SK-N-SH (cell line): ENCODE measurements at regions not wholly inside any gene's neighbourhood (a gene's known extent, or its start where the extent isn't known, plus 50 kb on each side); places are given as distances from the start of the nearest gene placed in this dataset.
A peak's percentile ranks its signal among the peaks of the same experiment; 100 is the strongest.

Experiments used
- CTCF ChIA-PET: fragments of 300-600, 350-600 bp; formaldehyde crosslinking; extraction: SDS; loops from one replicate; lab custom pipeline; 2021; lab: Yijun Ruan, JAX
- POLR2A ChIA-PET: fragments of 350-600 bp; sonication (Branson Sonifier 250); formaldehyde crosslinking; extraction: SDS; loops from one replicate; lab custom pipeline; 2020; ENCODE audit warnings: antibody characterized with exemption, inconsistent platforms; lab: Yijun Ruan, JAX
- DNase-seq: peaks from one replicate; pipeline ENCODE4 v3.0.0; 2012
- H2AFZ ChIP-seq: fragments of 200-600 bp; sonication (generic); 2 replicates; pipeline ENCODE4 v1.8.1; 2016; ENCODE audit warnings: antibody characterized with exemption, mild to moderate bottlenecking, low read depth
- H3F3A ChIP-seq: fragments of 200-600 bp; sonication (generic); replicated peaks from 2 replicates; pipeline ENCODE3; 2016; ENCODE audit warnings: antibody characterized with exemption, mild to moderate bottlenecking; ENCODE audit not compliant: insufficient read depth
- H3K27ac ChIP-seq, 2 experiments: fragments of 200-500 bp in 1 of 2; fragments of 200-600 bp in 1 of 2; sonication (Bioruptor generic) in 1 of 2; sonication (generic), shearing (Covaris generic) in 1 of 2; 2 replicates each; pipeline versions ENCODE4 v1.5.1 to v1.6.1; 2014 to 2016; ENCODE audit warnings: low read depth in 2 of 2, inconsistent platforms in 1 of 2, low read length in 1 of 2, mild to moderate bottlenecking in 1 of 2, mixed read lengths in 1 of 2
- H3K27me3 ChIP-seq: fragments of 200-600 bp; sonication (generic), shearing (Covaris generic); 2 replicates; pipeline ENCODE4 v1.6.1; 2016; ENCODE audit warnings: mixed run types; ENCODE audit not compliant: insufficient read depth
- H3K36me3 ChIP-seq, 2 experiments: fragments of 200-500 bp in 1 of 2; fragments of 200-600 bp in 1 of 2; sonication (Bioruptor generic) in 1 of 2; sonication (generic) in 1 of 2; replicated peaks in 1 of 2; 2 replicates each; pipeline versions ENCODE3 to v1.5.1; 2014 to 2016; ENCODE audit warnings: low read length in 1 of 2, mild to moderate bottlenecking in 1 of 2; ENCODE audit not compliant: insufficient read depth in 2 of 2, control insufficient read depth in 1 of 2
- H3K4me1 ChIP-seq, 2 experiments: fragments of 200-500 bp in 1 of 2; fragments of 200-600 bp in 1 of 2; sonication (Bioruptor generic) in 1 of 2; sonication (generic), shearing (Covaris generic) in 1 of 2; 2 replicates each; pipeline versions ENCODE4 v1.5.1 to v1.6.1; 2014 to 2016; ENCODE audit warnings: low read depth in 1 of 2, low read length in 1 of 2, mixed run types in 1 of 2; ENCODE audit not compliant: insufficient read depth in 2 of 2, control insufficient read depth in 1 of 2
- H3K4me2 ChIP-seq: fragments of 200-600 bp; sonication (generic), shearing (Covaris generic); 2 replicates; pipeline ENCODE4 v1.6.1; 2017; ENCODE audit warnings: mixed run types
- H3K4me3 ChIP-seq, 2 experiments: fragments of 200-500 bp in 1 of 2; fragments of 200-600 bp in 1 of 2; sonication (Bioruptor generic) in 1 of 2; sonication (generic), shearing (Covaris generic) in 1 of 2; 2 replicates each; pipeline versions ENCODE4 v1.5.1 to v1.8.1; 2014 to 2016; ENCODE audit warnings: low read depth in 2 of 2, inconsistent platforms in 1 of 2, low read length in 1 of 2, mild to moderate bottlenecking in 1 of 2, mixed read lengths in 1 of 2, moderate library complexity in 1 of 2
- H3K79me2 ChIP-seq: fragments of 200-600 bp; sonication (generic); 2 replicates; pipeline ENCODE4 v1.8.1; 2017; ENCODE audit warnings: mild to moderate bottlenecking; ENCODE audit not compliant: insufficient read depth
- H3K9ac ChIP-seq: fragments of 200-600 bp; sonication (generic); 2 replicates; pipeline ENCODE4 v1.6.1; 2017; ENCODE audit warnings: mixed run types
- H3K9me2 ChIP-seq: fragments of 200-600 bp; sonication (generic); 2 replicates; pipeline ENCODE4 v1.6.1; 2017; ENCODE audit warnings: mixed run types
- H3K9me3 ChIP-seq: fragments of 200-600 bp; sonication (generic); 2 replicates; pipeline ENCODE4 v1.6.1; 2017; ENCODE audit warnings: mixed run types, mild to moderate bottlenecking, moderate library complexity
- H4K20me1 ChIP-seq: fragments of 200-600 bp; sonication (generic); 2 replicates; pipeline ENCODE4 v1.6.1; 2017; ENCODE audit warnings: mild to moderate bottlenecking, mixed run types; ENCODE audit not compliant: insufficient read depth
- CTCF ChIP-seq: fragments of 200-600 bp; sonication (generic); IDR thresholded peaks from 2 replicates; pipeline ENCODE4 v1.6.1; 2017; ENCODE audit warnings: antibody characterized with exemption, mild to moderate bottlenecking, moderate library complexity
- GATA2 ChIP-seq: sonication (generic); formaldehyde crosslinking; IDR thresholded peaks from 2 replicates; pipeline ENCODE4 v1.5.0; 2020; ENCODE audit warnings: mild to moderate bottlenecking, missing genetic modification reagents
- IRF3 ChIP-seq: fragments of 150-350 bp; IDR thresholded peaks from 2 replicates; pipeline ENCODE4 v1.6.1; 2016; ENCODE audit warnings: mild to moderate bottlenecking, low read depth, low read length
- MEF2A ChIP-seq: IDR thresholded peaks from 2 replicates; pipeline ENCODE4 v1.4.0; 2012; ENCODE audit warnings: low read depth, borderline replicate concordance
- PBX3 ChIP-seq: IDR thresholded peaks from 2 replicates; pipeline ENCODE4; 2012
- RAD21 ChIP-seq: IDR thresholded peaks from 2 replicates; pipeline ENCODE4 v1.6.1; 2012; ENCODE audit warnings: mild to moderate bottlenecking, low read length
- RFX5 ChIP-seq: IDR thresholded peaks from 2 replicates; pipeline ENCODE4 v1.6.1; 2012; ENCODE audit warnings: mild to moderate bottlenecking, improper control_type of control experiment, low read length
- RXRA ChIP-seq: IDR thresholded peaks from 2 replicates; pipeline ENCODE4 v1.4.0; 2012; ENCODE audit warnings: low read depth, mild to moderate bottlenecking, borderline replicate concordance
- SIN3A ChIP-seq: IDR thresholded peaks from 2 replicates; pipeline ENCODE4 v1.6.1; 2012; ENCODE audit warnings: low read depth, mild to moderate bottlenecking, low read length, moderate library complexity, borderline replicate concordance
- SMC3 ChIP-seq: IDR thresholded peaks from 2 replicates; pipeline ENCODE4 v1.6.1; 2012; ENCODE audit warnings: low read depth, low read length, improper control_type of control experiment
- WGBS: methylation state at CpG from one replicate; pipeline ENCODE4 v1.1.6; 2017; ENCODE audit warnings: low lambda C conversion rate; 5-methylcytosine and 5-hydroxymethylcytosine counted together

GRCh38 chr2:146741260-146741659 lies 1103.6 kb upstream of the ACVR2A start (continued):
- no peak for TF ChIP-seq RXRA

- no peaks in the 10 kb centered on the region for H3K4me1 ChIP-seq
- H4K20me1 ChIP-seq, result no peaks in the 10 kb centered on the region
- H3K27me3 ChIP-seq, result peaks cover 8% of the 10 kb centered on the region; the same call in 1 of the 2 replicates
- H3K27ac ChIP-seq, result no peak overlapping the region
- no peak overlapping the region for H3K4me2 ChIP-seq
- H3K9me2 ChIP-seq, result no peaks in the 10 kb centered on the region
- H3K36me3 ChIP-seq, result no peaks in the 10 kb centered on the region
- no peaks in the 10 kb centered on the region for H3K9me3 ChIP-seq
- WGBS, result 21% methylated on average over 3 of the region's 3 CpGs
- no peaks in the 10 kb centered on the region for H3F3A ChIP-seq
- no peaks in the 10 kb centered on the region for H3K79me2 ChIP-seq
- no peak overlapping the region for H2AFZ ChIP-seq
- no peak for DNase-seq
- H3K9ac ChIP-seq, result no peak overlapping the region
- POLR2A ChIA-PET, result no interaction called here
- CTCF ChIA-PET, result no interaction called here
- H3K4me3 ChIP-seq, result no peak overlapping the region
- TF ChIP-seq IRF3, result no peak
- TF ChIP-seq GATA2 (CRISPR knock-in tag), result no peak
- TF ChIP-seq SIN3A, result no peak
- no peak for TF ChIP-seq RFX5
- TF ChIP-seq PBX3, result no peak
- TF ChIP-seq RXRA, result no peak
Measured at GRCh38 chr2:146734821-146735190, 1110.0 kb upstream of the ACVR2A start.

GRCh38 chr2:146734042-146734820 lies 1110.6 kb upstream of the ACVR2A start:
- Histone ChIP-seq H3K27me3 (peaks cover 8% of the 10 kb centered on the region; the same call in 1 of the 2 replicates), H3F3A (no peaks in the 10 kb centered on the region), H3K4me2 (no peak overlapping the region), H3K4me1 (no peaks in the 10 kb centered on the region), H3K9ac (no peak overlapping the region), H3K79me2 (no peaks in the 10 kb centered on the region), H2AFZ (no peak overlapping the region), H3K27ac (no peak overlapping the region), H3K9me2 (no peaks in the 10 kb centered on the region), H3K9me3 (no peaks in the 10 kb centered on the region), H3K4me3 (peak overlapping the region in 1 of 2 experiments; percentile 30; a peak in 1 of 4 replicates), H3K36me3 (no peaks in the 10 kb centered on the region), H4K20me1 (no peaks in the 10 kb centered on the region)
- CTCF ChIA-PET, result interaction anchor here (0.6 to 1.2 kb wide), 11 partner anchors 9 to 1185 kb away, joined by 3 to 6 read pairs (median 3); no protein-coding TSS in a partner anchor
- 9% methylated on average over 8 of the region's 8 CpGs for WGBS
- peak; percentile 35 for DNase-seq
- POLR2A ChIA-PET, result no interaction called here
- TF ChIP-seq RAD21, result peak; percentile 78
- peak; percentile 56 for TF ChIP-seq SMC3
- TF ChIP-seq CTCF, result peak; percentile 73
- TF ChIP-seq MEF2A, result no peak
